NCI-H128 (cell line): ENCODE measurements at regions not wholly inside any gene's neighbourhood (a gene's known extent, or its start where the extent isn't known, plus 50 kb on each side); places are given as distances from the start of the nearest gene placed in this dataset.
"Not testable (repeated sequence)": the region's sequence is repeated elsewhere in the genome, so short reads cannot be mapped to it uniquely, and the experiment has no call there.

Source experiments
- DNase-seq: peaks from one replicate; lab custom pipeline; 2025; ENCODE audit not compliant: unreplicated experiment; lab: John Stamatoyannopoulos, UW

DNA sequence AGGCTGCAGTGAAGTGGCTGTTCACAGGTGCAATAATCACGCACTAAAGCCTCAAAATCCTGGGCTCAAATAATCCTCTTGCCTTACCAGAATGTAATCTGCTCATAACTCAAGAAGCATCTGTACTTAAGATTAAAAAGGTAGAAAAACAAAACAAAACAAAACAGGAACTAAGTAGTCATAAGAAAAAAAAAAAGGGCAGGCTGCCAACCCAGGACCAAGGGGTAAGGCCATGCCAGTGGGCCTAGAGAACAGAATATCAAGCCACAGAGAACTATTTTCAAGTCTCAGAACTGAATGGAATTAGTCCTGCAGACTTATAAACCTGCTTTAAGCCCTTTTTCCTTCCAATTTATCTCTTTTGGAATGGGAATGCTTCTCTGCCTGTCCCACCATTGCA lies 64.8 kb upstream of the TBC1D3K start:
- DNase-seq, result no peak

DNA sequence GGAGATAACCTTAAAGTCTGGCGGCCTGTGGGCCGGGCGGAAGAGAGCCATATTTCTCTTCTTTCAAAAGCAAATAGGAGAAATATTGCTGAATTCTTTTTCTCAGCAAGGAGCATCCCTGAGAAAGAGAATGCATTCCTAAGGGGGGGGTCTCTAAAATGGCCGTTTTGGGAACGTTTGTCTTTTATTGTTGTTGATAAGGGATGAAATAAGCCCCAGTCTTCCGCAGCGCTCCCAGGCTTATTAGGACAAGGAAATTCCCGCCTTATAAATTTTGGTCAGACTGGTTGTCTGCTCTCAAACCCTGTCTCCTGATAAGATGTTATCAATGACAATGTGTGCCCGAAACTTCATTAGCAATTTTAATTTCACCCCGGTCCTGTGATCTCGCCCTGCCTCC lies 65.8 kb upstream of the TBC1D3K start:
- DNase-seq, result not testable (repeated sequence)

DNA sequence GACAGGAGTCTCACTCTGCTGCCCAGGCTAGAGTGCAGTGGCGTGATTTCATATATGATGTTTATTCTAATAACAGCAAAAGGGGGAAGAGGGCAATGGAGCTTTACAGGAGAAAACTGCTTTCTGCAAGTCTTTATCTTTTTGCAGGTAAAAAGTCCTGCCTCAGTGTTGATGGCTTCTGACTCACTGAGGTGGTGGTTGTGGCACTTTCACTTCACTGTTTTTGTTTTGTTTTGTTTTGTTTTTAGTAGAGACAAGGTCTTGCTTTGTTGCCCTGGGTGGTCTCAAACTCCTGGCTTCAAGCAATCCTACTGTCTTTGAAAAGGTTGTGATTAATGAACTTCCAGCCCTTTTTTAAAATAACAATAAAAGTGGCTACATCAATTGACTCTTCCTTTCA lies 68.0 kb upstream of the TBC1D3K start:
- no peak for DNase-seq

DNA sequence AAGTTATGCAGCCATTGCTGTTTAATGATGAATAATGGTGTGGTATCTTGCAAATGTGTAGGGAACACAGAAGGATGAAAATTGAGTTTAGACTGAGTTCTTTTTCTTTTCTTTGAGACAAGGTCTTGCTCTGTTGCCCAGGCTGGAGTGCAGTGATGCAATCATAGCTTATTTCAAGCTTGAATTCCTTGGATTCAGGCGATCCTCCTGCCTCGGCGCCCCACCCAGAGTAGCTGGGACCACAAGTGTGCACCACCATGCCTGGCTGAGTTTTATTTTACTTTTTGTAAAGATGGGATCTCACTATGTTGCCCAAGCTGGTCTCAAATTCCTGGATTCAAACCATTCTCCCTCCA lies 74.6 kb upstream of the TBC1D3K start:
- DNase-seq, result no peak

DNA sequence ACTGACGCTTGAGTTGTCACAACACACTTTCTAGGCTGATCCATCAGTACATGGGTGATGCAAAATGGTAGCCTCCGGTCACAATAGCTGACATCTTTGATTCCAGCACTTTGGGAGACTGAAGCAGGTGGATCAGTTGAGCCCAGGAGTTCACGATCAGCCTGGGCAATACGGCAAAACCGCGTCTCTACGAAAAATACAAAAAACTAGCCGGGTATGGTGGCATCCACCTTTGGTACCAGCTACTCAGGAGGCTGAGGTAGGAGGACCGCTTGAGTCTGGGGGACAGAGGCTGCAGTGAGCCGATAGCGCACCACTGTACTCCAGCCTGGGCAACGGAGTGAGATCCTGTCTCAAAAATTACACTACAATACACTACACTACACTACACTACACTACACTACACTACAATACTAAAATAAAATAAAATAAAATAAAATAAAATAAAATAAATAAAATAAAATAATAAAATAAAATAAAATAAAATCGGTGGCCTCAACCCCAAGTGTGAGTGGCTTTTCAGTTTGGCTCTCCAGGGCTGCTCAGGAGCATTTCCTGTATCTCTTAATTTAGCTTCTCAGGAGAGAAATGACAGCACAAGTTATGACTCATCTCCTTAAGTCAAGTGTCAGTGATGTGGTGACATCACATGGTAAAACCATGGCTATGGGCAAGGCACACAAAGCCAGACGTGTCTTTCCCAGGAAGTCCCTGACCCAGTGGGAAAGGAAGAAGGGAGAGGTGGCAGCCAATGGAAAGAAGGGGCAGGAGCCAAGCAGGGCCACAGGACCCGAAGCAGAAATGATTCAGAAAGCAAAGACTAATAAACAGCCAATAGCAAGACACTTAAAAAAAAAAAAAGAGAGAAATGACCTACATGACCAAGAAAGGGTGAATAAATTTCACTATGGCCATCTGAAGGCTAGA lies 75.3 kb upstream of the TBC1D3K start:
- no peak for DNase-seq

DNA sequence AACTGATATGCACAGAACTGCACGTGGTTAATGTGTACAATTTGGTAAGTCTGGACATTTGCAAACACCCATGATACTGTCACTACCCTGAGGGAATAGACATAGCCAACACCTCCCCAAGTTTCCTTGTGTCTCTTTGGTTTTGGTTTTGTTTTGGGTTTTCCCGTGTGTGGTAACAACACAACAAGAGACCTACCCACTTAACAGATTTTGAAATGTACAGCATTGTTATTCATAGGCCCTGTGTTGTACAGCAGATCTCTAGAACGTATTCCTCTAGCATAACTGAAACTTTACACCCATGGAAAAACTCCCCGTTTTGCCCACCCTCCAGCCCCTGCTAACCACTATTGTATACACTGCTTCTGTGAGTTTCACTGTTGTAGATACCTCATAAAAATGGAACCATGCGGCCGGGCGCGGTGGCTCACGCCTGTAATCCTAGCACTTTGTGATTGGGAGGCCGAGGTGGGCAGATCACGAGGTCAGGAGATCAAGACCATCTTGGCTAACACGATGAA lies 76.3 kb upstream of the TBC1D3K start:
- DNase-seq, result no peak

DNA sequence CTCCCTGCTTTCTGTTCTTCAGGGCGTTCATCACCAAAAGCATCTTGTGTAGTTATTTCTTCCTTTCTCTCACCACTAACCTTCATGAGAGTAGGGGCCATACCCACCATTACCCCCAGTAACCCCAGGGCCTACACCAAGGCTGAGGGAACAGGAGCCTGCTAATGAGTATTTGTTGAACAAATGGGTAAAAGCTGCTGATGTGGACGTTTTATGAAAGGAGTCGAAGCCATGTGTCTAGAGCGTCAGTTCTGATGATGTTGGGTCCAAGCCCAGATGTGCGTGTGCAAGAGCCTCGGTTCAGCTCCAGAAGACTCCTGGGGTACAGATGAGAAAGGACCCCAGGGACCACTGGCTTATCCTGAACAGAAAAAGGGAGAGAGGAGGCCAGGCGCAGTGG lies 77.1 kb upstream of the TBC1D3K start:
- DNase-seq, result no peak

DNA sequence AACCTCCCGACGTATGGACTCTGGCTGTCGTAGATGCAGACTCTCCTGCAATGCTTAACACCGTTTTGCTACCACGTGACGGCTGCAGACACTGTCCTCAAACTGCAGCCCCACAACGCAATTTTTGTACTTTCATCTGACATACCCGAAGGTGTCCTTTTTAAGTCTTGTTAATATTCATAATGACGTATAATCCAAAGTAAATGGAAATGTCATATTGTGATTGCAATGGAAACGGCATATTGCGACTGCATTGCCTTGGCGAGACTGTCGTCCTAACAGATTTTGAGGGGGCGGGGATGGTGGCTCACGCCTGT lies 79.3 kb upstream of the TBC1D3K start:
- no peak for DNase-seq

DNA sequence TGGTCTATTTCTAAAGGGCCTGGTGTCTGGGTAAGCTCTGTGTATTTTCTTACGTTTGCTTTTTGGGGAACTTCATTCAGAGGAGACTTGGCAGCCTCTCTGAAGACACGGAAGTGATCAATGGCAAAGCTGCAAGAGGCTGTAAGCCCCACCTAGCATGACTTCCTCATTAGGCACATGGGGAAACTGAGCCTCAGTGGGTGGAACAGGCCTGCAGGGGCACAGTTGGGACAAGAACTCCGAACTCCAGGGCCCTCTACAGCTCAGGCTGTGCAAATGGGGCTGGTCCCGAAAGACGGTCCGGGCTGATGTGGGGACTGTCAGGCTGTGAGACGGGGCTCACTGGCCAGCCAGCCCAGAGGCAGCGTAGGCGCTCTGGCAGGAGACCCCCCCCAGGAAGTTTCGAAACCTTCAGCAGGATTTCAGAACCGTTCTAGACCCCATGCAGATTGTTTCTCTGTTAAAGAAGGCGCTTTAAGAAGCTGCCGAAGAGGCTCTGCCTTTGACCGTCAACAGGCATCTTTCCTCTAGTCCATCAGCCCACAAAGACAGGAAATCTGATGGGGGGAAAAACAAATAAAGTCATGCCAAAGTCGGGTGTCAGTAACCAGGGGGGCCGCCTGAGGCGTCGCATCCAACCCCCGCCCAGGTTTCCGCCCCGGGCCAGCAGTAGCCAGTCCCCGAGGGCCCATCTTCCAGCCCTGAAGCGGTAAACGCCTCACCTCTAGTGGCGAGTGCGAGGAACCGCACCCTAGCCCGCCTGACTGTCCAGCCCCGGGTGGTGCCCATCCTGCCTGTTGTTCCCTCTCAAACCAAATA lies 79.8 kb upstream of the TBC1D3K start:
- DNase-seq, result no peak

DNA sequence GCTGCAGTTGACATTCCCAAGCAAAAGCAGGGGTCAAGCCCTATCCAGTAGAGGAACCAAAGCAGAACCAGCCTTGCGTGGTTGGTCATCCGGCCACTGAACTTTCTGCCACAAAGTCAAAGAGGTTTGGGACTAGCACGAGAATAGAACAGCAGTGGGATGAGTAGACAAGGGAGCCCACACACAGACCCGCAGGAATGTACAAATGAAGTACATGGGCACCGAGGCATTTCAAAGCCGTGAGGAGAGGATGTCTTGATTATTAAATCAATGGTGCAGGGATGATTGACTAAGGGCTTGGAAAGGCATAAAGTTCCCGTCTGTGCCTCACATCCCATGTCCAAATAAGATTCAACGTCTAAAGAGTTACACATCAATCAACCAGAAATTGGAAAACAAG lies 81.8 kb upstream of the TBC1D3K start:
- DNase-seq, result no peak

DNA sequence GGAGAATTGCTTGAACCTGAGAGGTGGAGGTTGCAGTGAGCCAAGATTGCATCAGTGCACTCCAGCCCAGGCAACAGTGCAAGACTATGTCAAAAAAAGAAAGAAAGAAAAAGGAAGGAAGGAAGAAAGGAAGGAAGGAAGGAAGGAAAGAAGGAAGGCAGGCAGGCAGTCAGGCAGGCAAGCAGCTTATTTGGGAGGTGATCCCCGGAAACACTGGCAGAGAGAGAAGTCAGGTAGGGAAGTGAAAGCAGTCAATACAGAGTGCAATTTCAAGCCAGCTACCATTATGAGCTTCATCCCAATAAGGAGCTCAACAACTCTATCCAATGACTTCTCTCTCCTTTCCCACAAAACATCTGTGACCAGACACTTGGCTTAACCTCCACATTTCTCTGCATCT lies 83.0 kb upstream of the TBC1D3K start:
- DNase-seq, result no peak

DNA sequence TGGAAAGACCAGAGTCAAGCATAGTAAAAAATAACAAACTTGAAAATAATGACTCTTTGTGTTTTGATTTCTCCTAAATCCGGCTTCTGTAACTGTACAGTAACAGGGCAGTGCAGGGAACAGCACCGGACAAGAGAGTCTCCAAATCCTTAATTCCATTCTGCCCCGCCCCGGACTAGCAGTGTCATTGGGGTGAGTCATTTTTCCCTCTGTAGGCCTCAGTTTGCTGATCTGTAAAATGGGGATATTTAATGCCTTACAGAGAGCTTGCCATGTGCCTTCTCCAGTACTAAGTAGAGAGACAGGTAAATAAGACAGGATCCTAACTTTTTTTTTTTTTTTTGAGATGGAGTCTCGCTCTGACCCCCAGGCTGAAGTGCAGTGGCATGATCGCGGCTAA lies 83.6 kb upstream of the TBC1D3K start:
- DNase-seq, result no peak

DNA sequence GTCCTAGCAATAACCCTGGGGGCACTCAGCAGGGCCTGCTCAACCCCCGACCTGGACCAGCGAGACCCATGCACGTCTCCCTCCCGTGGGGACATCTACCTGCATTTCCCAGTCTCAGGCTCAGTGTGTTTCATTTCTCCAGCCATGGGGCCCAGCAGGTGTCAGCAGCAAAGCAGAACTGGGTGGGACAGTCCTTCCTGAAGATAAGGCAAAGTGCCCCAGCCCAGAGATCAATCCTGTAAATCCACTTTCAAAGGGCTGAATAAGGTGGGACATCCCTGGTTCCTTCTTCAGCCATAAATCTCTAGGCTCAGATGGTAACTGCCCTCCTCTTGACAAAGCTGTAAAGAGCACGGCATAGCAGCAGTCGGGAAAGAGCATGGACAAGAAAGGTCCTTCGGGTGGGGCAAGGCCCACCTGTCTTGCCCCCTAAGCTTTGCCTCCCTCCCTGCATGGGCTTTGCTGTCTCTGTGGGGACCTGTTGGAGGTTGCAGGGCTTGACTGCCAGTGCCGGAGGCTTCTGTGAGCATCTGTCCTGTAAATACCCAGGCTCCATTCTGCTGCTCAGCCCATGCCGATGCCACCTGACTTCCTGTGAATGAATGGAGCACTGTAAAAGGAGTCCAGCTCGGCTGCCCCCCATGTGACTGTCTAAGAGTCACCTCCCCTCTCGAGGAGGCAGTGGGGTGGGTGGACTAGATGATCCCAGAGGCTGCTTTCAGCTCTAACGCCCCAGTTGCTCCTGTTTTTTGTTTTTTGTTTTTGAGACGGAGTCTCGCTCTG lies 84.8 kb upstream of the TBC1D3K start:
- no peak for DNase-seq

DNA sequence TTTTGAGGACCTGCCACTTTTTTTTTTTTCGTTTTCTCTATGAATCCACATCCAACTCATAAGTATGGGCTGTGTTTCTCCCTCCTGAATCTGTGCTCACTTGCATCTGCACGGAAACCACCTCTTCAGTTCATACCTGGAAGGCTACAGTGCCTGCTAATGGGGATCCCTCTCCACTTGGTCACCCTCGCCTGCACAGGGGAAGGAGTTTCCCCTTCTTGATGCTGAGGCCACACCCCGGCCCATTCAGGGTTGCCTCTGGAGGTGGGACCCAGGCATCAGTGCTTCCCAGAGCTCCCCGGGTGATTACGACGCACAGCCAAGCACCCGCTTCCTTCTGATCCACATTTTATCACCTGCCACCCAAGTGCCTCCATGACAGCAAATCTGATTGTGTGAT lies 85.9 kb upstream of the TBC1D3K start:
- no peak for DNase-seq

DNA sequence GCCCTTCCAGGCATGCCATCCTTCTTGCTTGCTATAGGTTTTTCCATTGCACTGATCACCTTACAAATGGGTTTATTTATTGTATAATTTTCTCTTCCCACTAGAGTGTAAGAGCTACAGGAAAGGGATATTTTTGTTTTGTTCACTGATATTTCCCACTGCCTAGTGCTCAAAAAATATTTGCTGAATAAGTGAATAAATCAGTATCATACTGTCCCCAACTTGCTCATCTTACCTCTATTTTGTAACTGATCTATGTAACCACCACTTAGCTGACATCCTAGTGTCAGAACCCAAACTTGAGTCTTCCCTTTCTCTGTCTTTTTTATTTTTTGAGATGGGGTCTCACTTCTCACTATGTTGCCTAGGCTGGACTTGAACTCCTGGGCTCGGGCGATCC lies 87.6 kb upstream of the TBC1D3K start:
- no peak for DNase-seq

DNA sequence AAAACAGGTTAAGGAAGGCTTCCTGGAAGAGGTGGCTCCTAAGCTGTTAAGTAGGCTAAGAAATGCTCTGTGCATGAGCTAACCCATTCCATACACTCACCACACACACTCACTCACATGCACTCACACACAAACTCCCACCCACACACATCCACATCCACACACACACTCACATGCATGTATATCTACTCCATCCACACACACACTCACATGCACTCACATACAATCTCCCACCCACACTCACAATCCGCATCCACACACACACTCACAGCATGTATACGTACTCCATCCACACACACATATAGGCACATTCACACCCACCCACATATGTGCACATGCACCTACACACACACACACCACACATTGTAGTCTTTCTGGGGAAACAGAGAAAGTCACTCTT lies 89.3 kb upstream of the HNF1B start:
- DNase-seq, result no peak

DNA sequence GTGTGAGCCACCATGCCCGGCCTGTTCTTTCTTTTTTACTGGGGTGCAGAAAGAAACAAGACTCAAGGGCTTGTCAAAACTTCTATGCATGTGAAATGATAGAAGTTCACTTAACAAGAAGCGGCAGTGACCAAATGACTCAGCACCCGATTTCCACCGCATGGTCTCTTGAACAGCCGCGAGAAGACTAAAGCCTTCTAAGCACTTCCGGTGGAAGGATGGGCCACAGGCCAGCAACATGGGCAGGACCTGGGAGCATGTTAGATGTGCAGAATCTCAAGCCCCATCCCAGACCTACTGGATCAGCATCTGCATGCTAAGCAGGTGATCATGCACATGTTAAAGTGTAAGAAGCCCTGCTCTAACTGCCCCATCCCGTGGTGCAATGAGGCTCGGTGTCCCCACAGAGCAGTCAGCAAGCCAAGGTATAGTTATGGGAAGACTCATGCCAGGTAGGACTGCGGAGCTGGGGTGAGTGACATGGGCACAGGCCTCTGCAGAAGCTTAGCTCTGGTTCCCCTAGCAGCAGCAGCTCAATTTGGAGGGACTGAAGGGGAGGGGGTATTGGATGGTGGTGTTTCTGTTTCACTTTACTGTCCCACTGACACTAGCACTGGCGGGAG lies 88.5 kb upstream of the HNF1B start:
- DNase-seq, result no peak

DNA sequence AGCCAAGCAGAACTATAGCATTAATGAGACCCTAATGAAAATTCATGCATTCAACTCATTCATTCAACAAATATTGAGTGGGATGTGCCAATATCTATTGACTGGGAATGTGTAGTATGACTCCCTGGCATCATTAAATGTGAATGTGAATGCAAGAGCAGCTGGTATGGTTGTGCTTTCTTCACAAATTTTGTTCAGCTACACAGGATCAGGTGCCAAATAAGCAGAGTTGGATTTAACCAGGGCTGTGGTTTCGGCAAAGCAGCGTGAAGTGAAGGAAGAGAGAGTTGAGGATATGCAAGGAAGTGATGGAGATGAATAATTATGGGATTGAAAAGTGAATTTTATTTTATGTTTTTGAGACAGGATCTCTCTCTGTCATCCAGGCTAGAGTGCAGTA lies 87.1 kb upstream of the HNF1B start:
- DNase-seq, result no peak

DNA sequence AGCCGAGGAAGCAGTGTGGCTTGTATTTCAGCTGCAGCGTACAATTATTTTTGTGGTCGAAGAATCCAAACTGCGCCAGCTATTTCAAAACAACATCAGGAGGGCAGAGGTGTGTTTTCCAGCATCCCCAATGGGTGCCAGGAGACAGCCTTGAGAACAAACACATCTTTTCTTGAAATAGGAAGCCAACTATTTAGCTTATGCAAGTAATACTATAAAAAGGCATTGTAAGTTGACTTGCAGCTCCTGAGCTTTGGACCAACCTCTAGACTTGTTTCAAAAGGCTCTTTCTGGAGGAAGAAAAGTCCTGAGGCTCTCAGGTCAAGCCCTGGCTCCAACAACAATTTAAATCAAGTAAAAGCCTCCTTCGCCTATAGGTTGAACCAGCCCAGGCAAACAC lies 86.6 kb upstream of the HNF1B start:
- DNase-seq, result no peak

DNA sequence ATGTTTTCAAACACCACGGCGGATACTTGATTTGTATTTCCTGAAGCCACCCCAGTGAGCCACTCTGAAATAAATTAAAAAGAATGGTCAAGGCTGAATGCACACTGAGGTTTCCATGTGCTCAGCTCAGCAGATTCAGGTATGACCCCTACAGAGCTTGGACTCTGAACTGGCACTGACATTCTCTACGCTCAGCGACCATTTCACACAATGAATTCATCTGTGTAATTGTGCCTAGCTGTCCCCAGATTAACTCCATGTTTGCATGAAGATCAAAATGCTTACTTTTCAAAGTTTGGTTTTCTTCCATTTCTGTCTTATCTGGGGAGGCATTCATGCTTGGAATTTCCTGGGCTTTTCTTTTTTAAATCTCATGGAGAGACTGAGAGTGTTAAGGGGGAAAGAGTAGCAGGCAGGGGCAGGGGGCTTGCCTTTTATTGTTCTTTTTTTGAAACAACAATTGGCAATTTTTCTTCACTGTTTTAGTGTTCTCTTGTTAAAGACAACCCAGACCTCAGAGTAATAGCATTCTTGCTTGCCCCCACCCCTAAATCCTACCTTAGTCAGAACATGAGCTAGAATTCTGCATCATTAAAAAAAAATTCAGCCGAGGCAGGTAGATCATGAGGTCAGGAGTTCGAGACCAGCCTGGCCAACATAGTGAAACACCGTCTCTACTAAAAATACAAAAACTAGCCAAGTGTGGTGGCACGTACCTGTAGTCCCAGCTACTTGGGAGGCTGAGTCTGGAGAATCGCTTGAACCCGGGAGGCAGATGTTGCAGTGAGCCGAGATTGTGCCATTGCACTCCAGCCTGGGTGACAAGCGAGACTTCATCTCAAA lies 85.5 kb upstream of the HNF1B start:
- peak; percentile 16 for DNase-seq
